OCI-LY7 (cell line): ENCODE measurements at regions not wholly inside any gene's neighbourhood (a gene's known extent, or its start where the extent isn't known, plus 50 kb on each side); places are given as distances from the start of the nearest gene placed in this dataset.

Experiments
- BruUV-seq: library from RNA; stranded (reverse); fragments of 400-500 nt; replicated peaks from 2 replicates; lab custom pipeline; 2021; lab: Mats Ljungman, UMichigan
- CTCF ChIA-PET: fragments of 300-600 bp; sonication (Branson Sonifier 250); formaldehyde crosslinking; loops from one replicate; lab custom pipeline; 2022; ENCODE audit warnings: antibody characterized with exemption; ENCODE audit not compliant: unreplicated experiment; lab: Charles Lee
- POLR2A ChIA-PET: fragments of 300-600 bp; sonication (Branson Sonifier 250); formaldehyde crosslinking; loops from one replicate; lab custom pipeline; 2022; ENCODE audit warnings: antibody characterized with exemption; lab: Charles Lee
- DNase-seq: peaks from one replicate; pipeline ENCODE4 v3.0.0-alpha.2; 2015; ENCODE audit warnings: low spot score
- H2AFZ ChIP-seq: fragments of 200-600 bp; sonication (generic), shearing (Covaris generic); 2 replicates; pipeline ENCODE4 v1.6.1; 2014; ENCODE audit warnings: mild to moderate bottlenecking, antibody characterized with exemption, low read length, moderate library complexity
- H3K27ac ChIP-seq: fragments of 200-600 bp; sonication (generic); 2 replicates; pipeline ENCODE4 v1.5.1; 2014; ENCODE audit warnings: mixed run types, low read depth, mild to moderate bottlenecking, moderate library complexity, low read length, inconsistent platforms; ENCODE audit not compliant: poor library complexity, severe bottlenecking
- H3K36me3 ChIP-seq: fragments of 200-600 bp; sonication (generic); 2 replicates; pipeline ENCODE4 v1.6.1; 2014; ENCODE audit warnings: mild to moderate bottlenecking, antibody characterized with exemption, low read length, moderate library complexity, mixed read lengths; ENCODE audit not compliant: insufficient read depth
- H3K4me1 ChIP-seq: fragments of 200-600 bp; sonication (generic); 2 replicates; pipeline ENCODE4 v1.5.1; 2014; ENCODE audit warnings: mild to moderate bottlenecking, low read length; ENCODE audit not compliant: insufficient read depth, poor library complexity, severe bottlenecking
- H3K4me2 ChIP-seq: fragments of 200-600 bp; sonication (generic); 2 replicates; pipeline ENCODE4 v1.6.1; 2014; ENCODE audit warnings: mild to moderate bottlenecking, low read length
- H3K4me3 ChIP-seq: fragments of 200-600 bp; sonication (generic); 2 replicates; pipeline ENCODE4 v1.5.1; 2014; ENCODE audit warnings: mild to moderate bottlenecking, low read depth, low read length; ENCODE audit not compliant: poor library complexity, severe bottlenecking
- H3K79me2 ChIP-seq: fragments of 200-600 bp; sonication (generic); 2 replicates; pipeline ENCODE4 v1.6.1; 2016; ENCODE audit warnings: low read depth, mild to moderate bottlenecking, low read length, moderate library complexity, mixed read lengths; ENCODE audit not compliant: insufficient read depth
- H3K9me2 ChIP-seq: fragments of 200-600 bp; sonication (generic); 2 replicates; pipeline ENCODE4 v1.6.1; 2016; ENCODE audit warnings: mild to moderate bottlenecking, low read length, mixed read lengths; ENCODE audit not compliant: insufficient read depth
- H3K9me3 ChIP-seq: fragments of 200-600 bp; sonication (generic); 2 replicates; pipeline ENCODE4 v1.6.1; 2014; ENCODE audit warnings: mild to moderate bottlenecking, mixed run types, low read length, mixed read lengths
- H4K20me1 ChIP-seq: fragments of 200-600 bp; sonication (generic); 2 replicates; pipeline ENCODE4 v1.6.1; 2014; ENCODE audit warnings: mild to moderate bottlenecking, antibody characterized with exemption, low read length, moderate library complexity, mixed read lengths; ENCODE audit not compliant: insufficient read depth
- EZH2phosphoT487 ChIP-seq: fragments of 200-600 bp; sonication (generic); IDR thresholded peaks from 2 replicates; pipeline ENCODE4 v1.6.1; 2018; ENCODE audit warnings: low read depth, borderline replicate concordance, mild to moderate bottlenecking, mixed run types, antibody characterized with exemption, low read length, moderate library complexity, mixed read lengths
- intact Hi-C: fragments of 100-400 bp; cut with micrococcal nuclease; formaldehyde crosslinking; loops from one replicate; pipeline ENCODE4 v1.10.0; 2022; ENCODE audit not compliant: unreplicated experiment
- TF ChIP-seq, protein P1 (sequence below): fragments of 200-600 bp; sonication (generic); conservative IDR thresholded peaks from 2 replicates; pipeline ENCODE4 v1.5.1; 2014; ENCODE audit warnings: mild to moderate bottlenecking, antibody characterized with exemption, low read length, moderate library complexity, mixed read lengths

DNA sequence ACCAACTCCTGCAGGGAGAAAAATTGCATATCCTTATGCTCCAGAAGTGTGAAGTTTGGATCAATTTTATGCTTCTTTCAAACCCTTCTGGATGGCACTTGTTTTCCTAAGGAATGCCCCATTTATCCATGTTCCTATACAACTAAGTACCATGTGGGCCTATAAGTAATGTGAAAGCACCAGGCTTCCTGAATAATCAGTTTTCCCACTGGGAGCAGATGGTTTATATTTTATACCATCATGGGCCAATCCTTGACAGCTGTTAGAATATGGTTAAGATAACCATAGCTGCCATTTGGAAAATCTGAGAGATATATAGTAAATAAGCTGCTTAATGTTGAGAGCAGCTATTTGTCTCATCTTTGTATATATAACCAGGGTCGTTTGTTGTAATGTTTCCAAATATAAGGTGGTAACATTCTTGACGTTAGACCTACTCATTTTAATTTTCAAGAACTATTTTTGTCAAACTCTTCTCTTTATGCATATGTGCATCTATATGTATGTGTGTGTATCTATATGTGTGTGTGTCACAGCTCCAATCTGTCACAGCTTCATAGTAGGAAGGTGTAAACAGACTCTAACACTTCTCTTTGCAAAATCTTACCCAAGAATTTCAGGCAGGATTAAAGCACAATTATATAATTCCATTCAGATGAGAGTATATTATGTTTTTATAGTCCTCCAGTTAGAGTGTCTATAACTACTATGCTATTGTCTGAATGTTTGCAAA is 458.7 kb upstream of the GCFC2 start:
- H3K79me2 ChIP-seq, result no peaks in the 10 kb centered on the region
- H2AFZ ChIP-seq, result no peak overlapping the region
- CTCF ChIA-PET, result no interaction called here
- intact Hi-C loops, result no loop called here
- no TSS peak for BruUV-seq
- no peak overlapping the region for H3K4me2 ChIP-seq
- H3K9me3 ChIP-seq, result no peaks in the 10 kb centered on the region
- no peak overlapping the region for H3K4me3 ChIP-seq
- DNase-seq, result no peak
- H3K4me1 ChIP-seq, result no peaks in the 10 kb centered on the region
- no peaks in the 10 kb centered on the region for H3K9me2 ChIP-seq
- H3K36me3 ChIP-seq, result no peaks in the 10 kb centered on the region
- POLR2A ChIA-PET, result interaction anchor here (0.7 kb wide), 1 partner anchor 543 kb away, joined by 7 read pairs; no protein-coding TSS in a partner anchor
- H3K27ac ChIP-seq, result no peak overlapping the region
- no peaks in the 10 kb centered on the region for H4K20me1 ChIP-seq
- TF ChIP-seq, protein P1, sequence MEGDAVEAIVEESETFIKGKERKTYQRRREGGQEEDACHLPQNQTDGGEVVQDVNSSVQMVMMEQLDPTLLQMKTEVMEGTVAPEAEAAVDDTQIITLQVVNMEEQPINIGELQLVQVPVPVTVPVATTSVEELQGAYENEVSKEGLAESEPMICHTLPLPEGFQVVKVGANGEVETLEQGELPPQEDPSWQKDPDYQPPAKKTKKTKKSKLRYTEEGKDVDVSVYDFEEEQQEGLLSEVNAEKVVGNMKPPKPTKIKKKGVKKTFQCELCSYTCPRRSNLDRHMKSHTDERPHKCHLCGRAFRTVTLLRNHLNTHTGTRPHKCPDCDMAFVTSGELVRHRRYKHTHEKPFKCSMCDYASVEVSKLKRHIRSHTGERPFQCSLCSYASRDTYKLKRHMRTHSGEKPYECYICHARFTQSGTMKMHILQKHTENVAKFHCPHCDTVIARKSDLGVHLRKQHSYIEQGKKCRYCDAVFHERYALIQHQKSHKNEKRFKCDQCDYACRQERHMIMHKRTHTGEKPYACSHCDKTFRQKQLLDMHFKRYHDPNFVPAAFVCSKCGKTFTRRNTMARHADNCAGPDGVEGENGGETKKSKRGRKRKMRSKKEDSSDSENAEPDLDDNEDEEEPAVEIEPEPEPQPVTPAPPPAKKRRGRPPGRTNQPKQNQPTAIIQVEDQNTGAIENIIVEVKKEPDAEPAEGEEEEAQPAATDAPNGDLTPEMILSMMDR, result no peak
- no peak for TF ChIP-seq EZH2phosphoT487

DNA sequence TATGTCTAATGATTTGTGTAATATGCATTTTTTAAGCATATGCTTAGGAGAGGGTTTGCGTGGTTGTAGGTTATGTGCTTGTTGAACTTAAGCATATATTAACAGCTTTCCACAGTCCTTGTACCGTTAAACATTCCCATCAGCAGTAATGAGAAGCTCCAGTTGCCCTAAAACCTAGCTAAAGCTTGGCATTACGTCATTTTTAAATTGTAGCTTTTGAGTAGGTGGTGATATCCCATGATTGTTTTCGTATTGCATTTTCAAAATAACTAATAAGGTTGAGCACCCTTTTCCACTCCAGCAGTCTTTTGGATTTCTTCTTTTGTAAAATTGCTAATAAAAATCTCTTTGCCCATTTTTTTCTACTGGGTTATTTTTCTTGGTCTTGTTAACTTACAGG is 453.1 kb upstream of the GCFC2 start:
- H3K9me2 ChIP-seq, result no peaks in the 10 kb centered on the region
- intact Hi-C loops, result no loop called here
- H3K4me3 ChIP-seq, result no peak overlapping the region
- no peaks in the 10 kb centered on the region for H3K9me3 ChIP-seq
- DNase-seq, result no peak
- no peak overlapping the region for H3K4me2 ChIP-seq
- POLR2A ChIA-PET, result interaction anchor here (0.5 kb wide), 1 partner anchor 421 kb away, joined by 5 read pairs; no protein-coding TSS in a partner anchor
- no TSS peak for BruUV-seq
- H3K79me2 ChIP-seq, result no peaks in the 10 kb centered on the region
- no peak for TF ChIP-seq EZH2phosphoT487
- TF ChIP-seq, protein P1, result no peak
- CTCF ChIA-PET, result no interaction called here
- no peaks in the 10 kb centered on the region for H3K4me1 ChIP-seq
- H3K27ac ChIP-seq, result no peak overlapping the region
- H4K20me1 ChIP-seq, result no peaks in the 10 kb centered on the region
- no peak overlapping the region for H2AFZ ChIP-seq
- no peaks in the 10 kb centered on the region for H3K36me3 ChIP-seq

DNA sequence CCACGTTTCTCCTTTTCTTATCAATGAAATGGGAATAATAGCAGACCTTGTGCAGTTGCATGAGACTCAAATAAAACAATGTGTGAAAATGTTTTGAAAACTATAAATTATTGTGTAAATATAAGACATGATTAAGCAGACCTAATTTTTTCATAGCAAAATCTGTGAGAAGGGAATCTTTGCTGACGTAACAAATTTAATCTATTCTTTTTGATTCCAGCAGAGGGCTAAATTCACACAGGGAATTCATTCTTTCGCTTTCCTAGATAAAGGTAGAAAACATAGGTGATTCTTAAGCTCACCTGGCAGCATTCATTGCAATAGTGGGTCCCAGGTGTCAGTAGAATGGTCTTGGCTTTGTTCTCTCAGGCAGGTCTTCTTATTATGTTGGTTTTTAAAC is 450.0 kb upstream of the GCFC2 start:
- Histone ChIP-seq H3K79me2 (no peaks in the 10 kb centered on the region), H3K4me3 (no peak overlapping the region), H3K9me3 (no peaks in the 10 kb centered on the region), H2AFZ (no peak overlapping the region), H3K36me3 (no peaks in the 10 kb centered on the region), H4K20me1 (no peaks in the 10 kb centered on the region), H3K4me1 (no peaks in the 10 kb centered on the region), H3K4me2 (no peak overlapping the region), H3K27ac (no peak overlapping the region), H3K9me2 (no peaks in the 10 kb centered on the region)
- no peak for TF ChIP-seq EZH2phosphoT487
- TF ChIP-seq, protein P1, result no peak
- intact Hi-C loops, result no loop called here
- ChIA-PET CTCF (no interaction called here), POLR2A (no interaction called here)
- no peak for DNase-seq
- no TSS peak for BruUV-seq
